Testis (tissue), 2 donors: ENCODE measurements at regions not wholly inside any gene's neighbourhood (a gene's known extent, or its start where the extent isn't known, plus 50 kb on each side); places are given as distances from the start of the nearest gene placed in this dataset.

ENCODE experiments used
- CTCF ChIP-seq, 3 experiments: fragments of 450-650 bp in 2 of 3; fragments of 200-600 bp in 1 of 3; sonication (generic) in 1 of 3; IDR thresholded peaks; one replicate each; pipeline ENCODE4 v1.5.1; 2016 to 2019; ENCODE audit warnings: antibody characterized with exemption in 3 of 3, mild to moderate bottlenecking in 2 of 3, moderate library complexity in 1 of 3
- POLR2A ChIP-seq: fragments of 450-650 bp; IDR thresholded peaks from one replicate; pipeline ENCODE4 v1.6.1; 2017; ENCODE audit warnings: antibody characterized with exemption, mild to moderate bottlenecking, moderate library complexity

- TF ChIP-seq CTCF (IDR thresholded peaks at IDR 0.05) (no peak), POLR2A (no peak)
These were observed 59.7 kb upstream of the RASD2 start for GRCh38 chr22:35480627-35481550.
